ENCODE measurements at regions not wholly inside any gene's neighbourhood (a gene's known extent, or its start where the extent isn't known, plus 50 kb on each side); places are given as distances from the start of the nearest gene placed in this dataset.

- TF ChIP-seq CTCF (conservative IDR thresholded peaks at IDR 0.05 in 1 of 2, IDR thresholded peaks at IDR 0.05 in 1 of 2; ENCODE audit: extremely low read depth in 1 of 2, insufficient read depth in 1 of 2, low read depth in 1 of 2, low read length in 2 of 2) = no peak
- TF ChIP-seq EZH2 (IDR thresholded peaks at IDR 0.05; ENCODE audit: borderline replicate concordance, low read length) = no peak
Measured at GRCh38 chr15:87348746-87349145, 907.8 kb downstream of the NTRK3 start.

All from mammary epithelial cell (primary cell).